GM23338 (cell line): ENCODE measurements at regions not wholly inside any gene's neighbourhood (a gene's known extent, or its start where the extent isn't known, plus 50 kb on each side); places are given as distances from the start of the nearest gene placed in this dataset.

ENCODE experiments used
- ATAC-seq: fragments of 200-7000 bp; cut with Tn5 transposase; 3 replicates; pipeline ENCODE4 v1.9.1; 2020
- DNase-seq: peaks from one replicate; pipeline ENCODE4 v3.0.0-alpha.2; 2015; ENCODE audit warnings: low spot score
- H2AFZ ChIP-seq: fragments of 200-600 bp; sonication (generic); 2 replicates; pipeline ENCODE4 v1.8.0; 2016; ENCODE audit warnings: antibody characterized with exemption, mild to moderate bottlenecking, moderate library complexity
- H3F3A ChIP-seq: fragments of 200-600 bp; sonication (generic); replicated peaks from 2 replicates; pipeline ENCODE4 v1.8.0; 2017; ENCODE audit warnings: antibody characterized with exemption, mixed run types, low read depth
- H3K27ac ChIP-seq: fragments of 200-600 bp; sonication (generic); 2 replicates; pipeline ENCODE4 v1.6.1; 2016; ENCODE audit warnings: low read depth
- H3K27me3 ChIP-seq: fragments of 200-600 bp; sonication (generic); 2 replicates; pipeline ENCODE4 v1.8.0; 2016; ENCODE audit warnings: mild to moderate bottlenecking, mixed run types, moderate library complexity; ENCODE audit not compliant: insufficient read depth
- H3K36me3 ChIP-seq: fragments of 200-600 bp; sonication (generic); 2 replicates; pipeline ENCODE4 v1.8.0; 2016; ENCODE audit warnings: mild to moderate bottlenecking; ENCODE audit not compliant: insufficient read depth
- H3K4me1 ChIP-seq: fragments of 200-600 bp; sonication (generic); 2 replicates; pipeline ENCODE4 v1.8.0; 2016; ENCODE audit warnings: mild to moderate bottlenecking, moderate library complexity; ENCODE audit not compliant: insufficient read depth
- H3K4me2 ChIP-seq: fragments of 200-600 bp; sonication (generic); 2 replicates; pipeline ENCODE4 v1.7.1; 2017; ENCODE audit warnings: mixed run types
- H3K4me3 ChIP-seq: fragments of 200-600 bp; sonication (generic); 2 replicates; pipeline ENCODE4 v1.6.1; 2016; ENCODE audit warnings: mixed run types
- H3K79me2 ChIP-seq: fragments of 200-600 bp; sonication (generic); replicated peaks from 2 replicates; pipeline ENCODE4 v1.8.0; 2017; ENCODE audit warnings: mild to moderate bottlenecking; ENCODE audit not compliant: insufficient read depth
- H3K9me2 ChIP-seq: fragments of 200-600 bp; sonication (generic); 2 replicates; pipeline ENCODE4 v1.8.0; 2017; ENCODE audit not compliant: insufficient read depth
- H4K20me1 ChIP-seq: fragments of 200-600 bp; sonication (generic); replicated peaks from 2 replicates; pipeline ENCODE4 v1.8.0; 2017; ENCODE audit warnings: mild to moderate bottlenecking; ENCODE audit not compliant: insufficient read depth
- H3K27ac Mint-ChIP-seq: 2 replicates; pipeline ENCODE4 v1.8.0; 2020; ENCODE audit warnings: inconsistent platforms, mild to moderate bottlenecking, moderate library complexity, mixed read lengths
- H3K27me3 Mint-ChIP-seq: 3 replicates; pipeline ENCODE4 v1.8.0; 2022; ENCODE audit warnings: low read depth, mild to moderate bottlenecking, moderate library complexity, mixed read lengths, inconsistent platforms; ENCODE audit not compliant: insufficient read depth, poor library complexity
- H3K36me3 Mint-ChIP-seq: 3 replicates; pipeline ENCODE4 v1.8.0; 2021; ENCODE audit warnings: low read depth, mild to moderate bottlenecking, inconsistent platforms, moderate library complexity, mixed read lengths
- H3K4me1 Mint-ChIP-seq: 3 replicates; pipeline ENCODE4 v1.8.0; 2020; ENCODE audit warnings: mild to moderate bottlenecking, inconsistent platforms, mixed read lengths
- H3K4me3 Mint-ChIP-seq: 3 replicates; pipeline ENCODE4 v1.8.0; 2021; ENCODE audit warnings: moderate library complexity, mild to moderate bottlenecking, inconsistent platforms, mixed read lengths
- H3K9me3 Mint-ChIP-seq: 3 replicates; pipeline ENCODE4 v1.8.0; 2020; ENCODE audit warnings: moderate library complexity, mild to moderate bottlenecking, inconsistent platforms, mixed read lengths
- CREB1 ChIP-seq: fragments of 250-450 bp; sonication (Bioruptor Pico); IDR thresholded peaks from 2 replicates; pipeline ENCODE4 v1.5.0; 2020; ENCODE audit warnings: low read depth, mild to moderate bottlenecking, moderate library complexity
- ETS1 ChIP-seq: IDR thresholded peaks from 2 replicates; pipeline ENCODE4 v1.6.1; 2016; ENCODE audit warnings: antibody characterized with exemption
- EZH2 ChIP-seq: fragments of 200-600 bp; sonication (generic); IDR thresholded peaks from one replicate; pipeline ENCODE4 v1.8.0; 2017; ENCODE audit warnings: antibody characterized with exemption, mild to moderate bottlenecking, low read depth; ENCODE audit not compliant: unreplicated experiment
- EZH2phosphoT487 ChIP-seq: fragments of 200-600 bp; sonication (generic); IDR thresholded peaks from one replicate; pipeline ENCODE4 v1.8.1; 2018; ENCODE audit warnings: antibody characterized with exemption; ENCODE audit not compliant: unreplicated experiment
- JUNB ChIP-seq: IDR thresholded peaks from one replicate; pipeline ENCODE4 v1.6.1; 2016; ENCODE audit warnings: antibody characterized with exemption; ENCODE audit not compliant: unreplicated experiment
- NANOG ChIP-seq: IDR thresholded peaks from 2 replicates; pipeline ENCODE4 v1.6.1; 2016; ENCODE audit warnings: antibody characterized with exemption, borderline replicate concordance
- STAT1 ChIP-seq: IDR thresholded peaks from one replicate; pipeline ENCODE4 v1.6.1; 2016; ENCODE audit warnings: antibody characterized with exemption; ENCODE audit not compliant: unreplicated experiment
- ZNF114 ChIP-seq: fragments of 250-450 bp; sonication (Bioruptor Pico); IDR thresholded peaks from 2 replicates; pipeline ENCODE4 v1.5.0; 2020; ENCODE audit warnings: mild to moderate bottlenecking, moderate library complexity
- ZNF331 ChIP-seq: fragments of 250-450 bp; sonication (Bioruptor Pico); IDR thresholded peaks from 2 replicates; pipeline ENCODE4 v1.5.0; 2020; ENCODE audit warnings: low read depth, mild to moderate bottlenecking, moderate library complexity

- Histone ChIP-seq H3K4me2 (no peak overlapping the region), H3K27ac (no peak overlapping the region)
- H3K4me3 Mint-ChIP-seq: no peak overlapping the region
Observed at GRCh38 chr11:23079382-23079813, 219.1 kb upstream of the CCDC179 start.

GRCh38 chr11:23087407-23087806 lies 227.1 kb upstream of the CCDC179 start:
- H3K4me1 Mint-ChIP-seq: no peaks in the 10 kb centered on the region
- no peak for DNase-seq

More at GRCh38 chr11:23079382-23079813, 219.1 kb upstream of the CCDC179 start:
- Mint-ChIP-seq H3K9me3 (no peaks in the 10 kb centered on the region), H3K27ac (no peak overlapping the region), H3K27me3 (no peaks in the 10 kb centered on the region), H3K36me3 (no peaks in the 10 kb centered on the region), H3K4me1 (no peaks in the 10 kb centered on the region)
- H3K4me3 ChIP-seq: no peak overlapping the region
- H2AFZ ChIP-seq: no peak overlapping the region
- H3K79me2 ChIP-seq: no peaks in the 10 kb centered on the region
- no peaks in the 10 kb centered on the region for H3K9me2 ChIP-seq
- DNase-seq: no peak
- H3K36me3 ChIP-seq: no peaks in the 10 kb centered on the region
- TF ChIP-seq EZH2phosphoT487 (no peak), CREB1 (no peak), ZNF114 (CRISPR knock-in tag) (no peak), NANOG (no peak)
- no peaks in the 10 kb centered on the region for H3K4me1 ChIP-seq
- H3F3A ChIP-seq: no peaks in the 10 kb centered on the region
- ATAC-seq: no peak
- no peaks in the 10 kb centered on the region for H3K27me3 ChIP-seq
- H4K20me1 ChIP-seq: no peaks in the 10 kb centered on the region

GRCh38 chr11:23090659-23091058 lies 230.4 kb upstream of the CCDC179 start:
- H3K27ac ChIP-seq: no peak overlapping the region
- no peaks in the 10 kb centered on the region for H3K4me1 Mint-ChIP-seq
- no peaks in the 10 kb centered on the region for H3K9me2 ChIP-seq
- H3F3A ChIP-seq: no peaks in the 10 kb centered on the region
- H3K27ac Mint-ChIP-seq: no peak overlapping the region
- H3K4me3 ChIP-seq: no peak overlapping the region
- no peak overlapping the region for H3K4me3 Mint-ChIP-seq
- no peak overlapping the region for H2AFZ ChIP-seq
- H3K36me3 ChIP-seq: no peaks in the 10 kb centered on the region
- DNase-seq (no peak), ATAC-seq (no peak)
- TF ChIP-seq STAT1 (no peak), EZH2phosphoT487 (no peak), JUNB (no peak), EZH2 (no peak), NANOG (no peak)
- H3K4me2 ChIP-seq: no peak overlapping the region
- no peaks in the 10 kb centered on the region for H3K36me3 Mint-ChIP-seq
- H4K20me1 ChIP-seq: no peaks in the 10 kb centered on the region
- peaks cover 1% of the 10 kb centered on the region for H3K27me3 Mint-ChIP-seq
- no peaks in the 10 kb centered on the region; the same call in 2 of the 3 replicates for H3K9me3 Mint-ChIP-seq
- H3K4me1 ChIP-seq: no peaks in the 10 kb centered on the region
- H3K27me3 ChIP-seq: no peaks in the 10 kb centered on the region
- no peaks in the 10 kb centered on the region for H3K79me2 ChIP-seq

More at GRCh38 chr11:23087407-23087806, 227.1 kb upstream of the CCDC179 start:
- no peaks in the 10 kb centered on the region for H4K20me1 ChIP-seq
- Mint-ChIP-seq H3K4me3 (no peak overlapping the region), H3K27me3 (peaks cover 1% of the 10 kb centered on the region), H3K36me3 (no peaks in the 10 kb centered on the region), H3K27ac (no peak overlapping the region), H3K9me3 (no peaks in the 10 kb centered on the region)
- H3K79me2 ChIP-seq: no peaks in the 10 kb centered on the region
- H3K4me1 ChIP-seq: no peaks in the 10 kb centered on the region
- no peak overlapping the region for H2AFZ ChIP-seq
- H3K4me3 ChIP-seq: no peak overlapping the region
- H3F3A ChIP-seq: no peaks in the 10 kb centered on the region
- no peak overlapping the region for H3K27ac ChIP-seq
- H3K27me3 ChIP-seq: no peaks in the 10 kb centered on the region
- no peak overlapping the region for H3K4me2 ChIP-seq
- no peak for TF ChIP-seq ZNF331 (CRISPR knock-in tag)
- no peak for TF ChIP-seq ETS1
- ATAC-seq: no peak
- no peaks in the 10 kb centered on the region for H3K9me2 ChIP-seq
- no peaks in the 10 kb centered on the region for H3K36me3 ChIP-seq
